DMS53 treated with DMSO at 0.1 percent for 48 hours (cell line): ENCODE measurements at regions not wholly inside any gene's neighbourhood (a gene's known extent, or its start where the extent isn't known, plus 50 kb on each side); places are given as distances from the start of the nearest gene placed in this dataset.
"Not testable (repeated sequence)": the region's sequence is repeated elsewhere in the genome, so short reads cannot be mapped to it uniquely, and the experiment has no call there.

Experiments used
- DNase-seq: peaks from one replicate; lab custom pipeline; 2025; ENCODE audit not compliant: unreplicated experiment; lab: John Stamatoyannopoulos, UW

- DNase-seq = not testable (repeated sequence)
Measured at GRCh38 chr14:101307162-101307561, 254.1 kb upstream of the DIO3 start.

GRCh38 chr14:101311186-101311585, 250.1 kb upstream of the DIO3 start:
- DNase-seq = not testable (repeated sequence)

GRCh38 chr14:101313268-101313667, 248.0 kb upstream of the DIO3 start:
- no peak for DNase-seq

- no peak for DNase-seq
Measured at GRCh38 chr14:101315802-101316296, 245.4 kb upstream of the DIO3 start.

GRCh38 chr14:101318271-101318670, 243.0 kb upstream of the DIO3 start:
- no peak for DNase-seq

GRCh38 chr14:101320396-101320795, 240.9 kb upstream of the DIO3 start:
- DNase-seq = no peak

- no peak for DNase-seq
Measured at GRCh38 chr14:101322223-101322622, 239.1 kb upstream of the DIO3 start.

- no peak for DNase-seq
Measured at GRCh38 chr14:101323111-101323510, 238.2 kb upstream of the DIO3 start.

GRCh38 chr14:101323614-101324235, 237.6 kb upstream of the DIO3 start:
- DNase-seq = not testable (repeated sequence)

- no peak for DNase-seq
Measured at GRCh38 chr14:101325319-101325718, 236.0 kb upstream of the DIO3 start.

- DNase-seq = no peak
Measured at GRCh38 chr14:101328412-101329028, 232.8 kb upstream of the DIO3 start.

GRCh38 chr14:101330416-101331140, 230.7 kb upstream of the DIO3 start:
- DNase-seq = no peak

GRCh38 chr14:101331141-101331525, 230.2 kb upstream of the DIO3 start:
- no peak for DNase-seq

GRCh38 chr14:101331661-101332169, 229.6 kb upstream of the DIO3 start:
- DNase-seq = no peak

- DNase-seq = no peak
Measured at GRCh38 chr14:101332281-101332680, 229.0 kb upstream of the DIO3 start.

GRCh38 chr14:101333335-101334280, 227.7 kb upstream of the DIO3 start:
- no peak for DNase-seq

- no peak for DNase-seq
Measured at GRCh38 chr14:101334656-101335055, 226.6 kb upstream of the DIO3 start.

GRCh38 chr14:101335061-101335661, 226.1 kb upstream of the DIO3 start:
- DNase-seq = no peak

GRCh38 chr14:101336183-101336582, 225.1 kb upstream of the DIO3 start:
- DNase-seq = no peak

- no peak for DNase-seq
Measured at GRCh38 chr14:101337053-101337452, 224.2 kb upstream of the DIO3 start.
